Endothelial cell of umbilical vein (primary cell): ENCODE measurements at regions not wholly inside any gene's neighbourhood (a gene's known extent, or its start where the extent isn't known, plus 50 kb on each side); places are given as distances from the start of the nearest gene placed in this dataset.

Source experiments
- BruUV-seq: library from RNA; stranded (reverse); fragments of 400-500 nt; replicated peaks from 2 replicates; lab custom pipeline; 2021; lab: Mats Ljungman, UMichigan
- CTCF ChIA-PET: fragments of 300-600, 350-600 bp; sonication (Branson Sonifier 250); formaldehyde crosslinking; loops from one replicate; lab custom pipeline; 2021; ENCODE audit warnings: antibody characterized with exemption, inconsistent platforms; lab: Charles Lee
- POLR2A ChIA-PET: fragments of 300-600, 350-600 bp; sonication (Branson Sonifier 250); formaldehyde crosslinking; loops from one replicate; lab custom pipeline; 2021; ENCODE audit warnings: antibody characterized with exemption, inconsistent platforms; lab: Charles Lee
- DNase-seq: peaks from one replicate; pipeline ENCODE4 v3.0.0-alpha.2; 2011; ENCODE audit warnings: low read depth, low spot score
- FAIRE-seq: peaks from 2 replicates; lab custom pipeline; 2011; peaks lifted over from hg19 to GRCh38; lab: Jason Lieb, UNC
- H2AFZ ChIP-seq: 2 replicates; pipeline ENCODE4 v1.6.0; 2012; ENCODE audit warnings: low read depth, low read length, control low read depth, inconsistent platforms
- H3K27ac ChIP-seq: 2 replicates; pipeline ENCODE4 v1.5.1; 2011; ENCODE audit warnings: low read depth, mild to moderate bottlenecking, control low read depth, low read length, moderate library complexity; ENCODE audit not compliant: insufficient read depth
- H3K27me3 ChIP-seq, 2 experiments: 2 replicates each; pipeline versions ENCODE4 v1.6.0 to v1.6.1; 2011; ENCODE audit warnings: low read length in 2 of 2, mixed read lengths in 1 of 2; ENCODE audit not compliant: control insufficient read depth in 2 of 2, insufficient read depth in 2 of 2
- H3K36me3 ChIP-seq, 2 experiments: 2 replicates in 1 of 2; 3 replicates in 1 of 2; pipeline ENCODE4 v1.5.1; 2011; ENCODE audit warnings: low read length in 2 of 2, mild to moderate bottlenecking in 1 of 2, moderate library complexity in 1 of 2; ENCODE audit not compliant: control insufficient read depth in 2 of 2, insufficient read depth in 2 of 2; ENCODE audit errors: extremely low read depth in 1 of 2
- H3K4me1 ChIP-seq: 3 replicates; pipeline ENCODE4 v1.5.1; 2011; ENCODE audit warnings: mild to moderate bottlenecking, low read length; ENCODE audit not compliant: control insufficient read depth, insufficient read depth; ENCODE audit errors: extremely low read depth
- H3K4me2 ChIP-seq: 2 replicates; pipeline ENCODE4 v1.6.1; 2011; ENCODE audit warnings: low read length, control low read depth, mixed read lengths; ENCODE audit not compliant: insufficient read depth
- H3K4me3 ChIP-seq, 3 experiments: fragments of 200-600 bp in 1 of 3; sonication (generic), shearing (Covaris generic) in 1 of 3; replicated peaks in 1 of 3; 2 replicates each; pipeline ENCODE4 v1.5.1; 2011 to 2016; ENCODE audit warnings: control low read depth in 3 of 3, low read length in 3 of 3, mild to moderate bottlenecking in 2 of 3, inconsistent platforms in 1 of 3, low read depth in 1 of 3, moderate library complexity in 1 of 3; ENCODE audit not compliant: insufficient read depth in 1 of 3
- H3K79me2 ChIP-seq: 2 replicates; pipeline ENCODE4 v1.6.0; 2012; ENCODE audit warnings: low read length, inconsistent platforms; ENCODE audit not compliant: control insufficient read depth, insufficient read depth
- H3K9ac ChIP-seq: replicated peaks from 2 replicates; pipeline ENCODE3; 2011; ENCODE audit warnings: low read length, control low read depth; ENCODE audit not compliant: insufficient read depth; ENCODE audit errors: extremely low read depth
- H3K9me1 ChIP-seq: replicated peaks from 3 replicates; pipeline ENCODE4 v1.6.0; 2011; ENCODE audit warnings: mild to moderate bottlenecking, low read length; ENCODE audit not compliant: control insufficient read depth, insufficient read depth; ENCODE audit errors: extremely low read depth
- H3K9me3 ChIP-seq: replicated peaks from 2 replicates; pipeline ENCODE4 v1.5.1; 2012; ENCODE audit warnings: low read length, inconsistent platforms; ENCODE audit not compliant: control insufficient read depth, insufficient read depth
- H4K20me1 ChIP-seq: replicated peaks from 2 replicates; pipeline ENCODE3; 2011; ENCODE audit warnings: mild to moderate bottlenecking, low read length; ENCODE audit not compliant: control insufficient read depth, insufficient read depth; ENCODE audit errors: extremely low read depth
- EZH2 ChIP-seq: IDR thresholded peaks from 2 replicates; pipeline ENCODE4 v1.6.1; 2012; ENCODE audit warnings: borderline replicate concordance, low read depth, mild to moderate bottlenecking, moderate library complexity, low read length, inconsistent platforms; ENCODE audit not compliant: severe bottlenecking
- FOS ChIP-seq: IDR thresholded peaks from 2 replicates; pipeline ENCODE4 v1.6.1; 2011; ENCODE audit warnings: mild to moderate bottlenecking, low read length, moderate library complexity, borderline replicate concordance; ENCODE audit not compliant: insufficient read depth
- GATA2 ChIP-seq: IDR thresholded peaks from 2 replicates; pipeline ENCODE4 v1.7.0; 2011; ENCODE audit warnings: low read depth, mild to moderate bottlenecking, moderate library complexity, mixed read lengths, low read length; ENCODE audit not compliant: insufficient read length, insufficient read depth
- JUN ChIP-seq: IDR thresholded peaks from 2 replicates; pipeline ENCODE4 v1.6.1; 2011; ENCODE audit warnings: borderline replicate concordance, low read depth; ENCODE audit not compliant: insufficient read length, insufficient read depth
- MYC ChIP-seq: IDR thresholded peaks from one replicate; pipeline ENCODE4 v1.6.1; 2011; ENCODE audit warnings: mild to moderate bottlenecking, low read depth, low read length
- POLR2A ChIP-seq: IDR thresholded peaks from 2 replicates; pipeline ENCODE4 v1.6.1; 2012; ENCODE audit warnings: low read depth, mild to moderate bottlenecking, control low read depth, low read length
- POLR2AphosphoS5 ChIP-seq: IDR thresholded peaks from 2 replicates; pipeline ENCODE4 v1.6.1; 2012; ENCODE audit warnings: low read depth, mild to moderate bottlenecking, control low read depth, low read length, moderate library complexity; ENCODE audit not compliant: insufficient read depth
- dilution Hi-C: fragments of 300-500 bp; cut with MboI; formaldehyde crosslinking; loops from one replicate; pipeline ENCODE4 v1.15.0; 2019; ENCODE audit warnings: low sequenced_read_pairs; ENCODE audit not compliant: extremely low pct_ligation_motif_present
- intact Hi-C: fragments of 100-400 bp; cut with micrococcal nuclease; formaldehyde crosslinking; loops from one replicate; pipeline ENCODE4 v1.10.0; 2022
- TF ChIP-seq, protein P1 (sequence below): IDR thresholded peaks from 2 replicates; pipeline ENCODE4 v1.6.1; 2011; ENCODE audit not compliant: insufficient read depth, insufficient read length
- TF ChIP-seq, protein P2 (sequence below), 2 donors: IDR thresholded peaks; 1 replicate in 1 of 2; 2 replicates in 1 of 2; pipeline ENCODE4 v1.5.1; 2011; ENCODE audit warnings: low read length in 2 of 2, mild to moderate bottlenecking in 2 of 2, moderate library complexity in 2 of 2, control low read depth in 1 of 2, inconsistent platforms in 1 of 2, low read depth in 1 of 2; ENCODE audit not compliant: insufficient read depth in 1 of 2; ENCODE audit errors: extremely low read depth in 1 of 2

DNA sequence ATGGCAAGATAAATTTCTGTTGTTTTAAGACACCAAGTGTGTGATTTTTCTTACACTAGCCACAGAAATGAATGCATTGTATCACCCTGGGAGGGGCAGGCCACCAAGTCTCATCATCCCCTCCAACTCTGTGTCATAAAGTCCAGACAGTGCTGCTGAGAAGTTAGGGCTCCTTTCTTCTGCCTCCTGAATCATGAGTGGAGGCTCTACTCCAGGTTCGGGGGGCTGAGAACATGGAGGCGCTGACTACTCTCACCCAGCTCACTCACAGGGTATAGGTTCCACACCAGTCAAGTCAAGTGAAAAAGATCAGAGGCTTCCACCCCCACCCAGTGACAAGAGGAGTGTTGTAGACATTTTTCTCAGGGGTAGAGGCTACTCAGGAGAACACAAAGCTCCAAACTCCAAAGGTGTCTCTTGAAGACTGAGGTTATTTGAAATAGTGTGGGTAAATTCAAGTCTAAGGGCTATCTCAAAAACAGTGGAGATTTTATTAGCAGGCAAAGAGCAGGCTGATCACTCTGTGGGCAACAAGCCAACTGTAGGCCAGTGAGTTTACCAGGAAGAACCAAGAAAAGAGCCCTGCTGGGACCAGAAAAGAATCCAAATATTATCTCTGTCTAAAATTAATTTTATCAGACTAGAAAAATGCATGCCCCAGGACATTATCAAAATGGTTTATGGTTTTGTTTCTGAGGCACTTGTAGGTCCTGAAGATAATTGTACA is 118.6 kb upstream of the RET start:
- Histone ChIP-seq H3K4me1 (no peaks in the 10 kb centered on the region), H3K9ac (no peak overlapping the region), H3K27me3 (no peaks in the 10 kb centered on the region), H3K27ac (no peak overlapping the region), H3K9me3 (no peaks in the 10 kb centered on the region), H2AFZ (no peak overlapping the region), H3K36me3 (no peaks in the 10 kb centered on the region), H4K20me1 (no peaks in the 10 kb centered on the region), H3K4me3 (no peak overlapping the region), H3K4me2 (no peak overlapping the region), H3K9me1 (no peaks in the 10 kb centered on the region), H3K79me2 (no peaks in the 10 kb centered on the region)
- POLR2A ChIA-PET = no interaction called here
- DNase-seq (no peak), FAIRE-seq (no peak)
- intact Hi-C loops = no loop called here
- TF ChIP-seq JUN (no peak), POLR2A (no peak), EZH2 (no peak), POLR2AphosphoS5 (no peak), FOS (no peak), MYC (no peak), GATA2 (no peak)
- TF ChIP-seq, protein P1, sequence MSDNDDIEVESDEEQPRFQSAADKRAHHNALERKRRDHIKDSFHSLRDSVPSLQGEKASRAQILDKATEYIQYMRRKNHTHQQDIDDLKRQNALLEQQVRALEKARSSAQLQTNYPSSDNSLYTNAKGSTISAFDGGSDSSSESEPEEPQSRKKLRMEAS = no peak
- TF ChIP-seq, protein P2, sequence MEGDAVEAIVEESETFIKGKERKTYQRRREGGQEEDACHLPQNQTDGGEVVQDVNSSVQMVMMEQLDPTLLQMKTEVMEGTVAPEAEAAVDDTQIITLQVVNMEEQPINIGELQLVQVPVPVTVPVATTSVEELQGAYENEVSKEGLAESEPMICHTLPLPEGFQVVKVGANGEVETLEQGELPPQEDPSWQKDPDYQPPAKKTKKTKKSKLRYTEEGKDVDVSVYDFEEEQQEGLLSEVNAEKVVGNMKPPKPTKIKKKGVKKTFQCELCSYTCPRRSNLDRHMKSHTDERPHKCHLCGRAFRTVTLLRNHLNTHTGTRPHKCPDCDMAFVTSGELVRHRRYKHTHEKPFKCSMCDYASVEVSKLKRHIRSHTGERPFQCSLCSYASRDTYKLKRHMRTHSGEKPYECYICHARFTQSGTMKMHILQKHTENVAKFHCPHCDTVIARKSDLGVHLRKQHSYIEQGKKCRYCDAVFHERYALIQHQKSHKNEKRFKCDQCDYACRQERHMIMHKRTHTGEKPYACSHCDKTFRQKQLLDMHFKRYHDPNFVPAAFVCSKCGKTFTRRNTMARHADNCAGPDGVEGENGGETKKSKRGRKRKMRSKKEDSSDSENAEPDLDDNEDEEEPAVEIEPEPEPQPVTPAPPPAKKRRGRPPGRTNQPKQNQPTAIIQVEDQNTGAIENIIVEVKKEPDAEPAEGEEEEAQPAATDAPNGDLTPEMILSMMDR (IDR thresholded peaks at IDR 0.05; ENCODE audit: extremely low read depth in 1 of 2, insufficient read depth in 1 of 2, low read depth in 1 of 2, low read length in 2 of 2) = no peak
- BruUV-seq = no TSS peak
- dilution Hi-C loops = no loop called here
- CTCF ChIA-PET = no interaction called here
